ENCODE measurements at regions not wholly inside any gene's neighbourhood (a gene's known extent, or its start where the extent isn't known, plus 50 kb on each side); places are given as distances from the start of the nearest gene placed in this dataset.

DNA sequence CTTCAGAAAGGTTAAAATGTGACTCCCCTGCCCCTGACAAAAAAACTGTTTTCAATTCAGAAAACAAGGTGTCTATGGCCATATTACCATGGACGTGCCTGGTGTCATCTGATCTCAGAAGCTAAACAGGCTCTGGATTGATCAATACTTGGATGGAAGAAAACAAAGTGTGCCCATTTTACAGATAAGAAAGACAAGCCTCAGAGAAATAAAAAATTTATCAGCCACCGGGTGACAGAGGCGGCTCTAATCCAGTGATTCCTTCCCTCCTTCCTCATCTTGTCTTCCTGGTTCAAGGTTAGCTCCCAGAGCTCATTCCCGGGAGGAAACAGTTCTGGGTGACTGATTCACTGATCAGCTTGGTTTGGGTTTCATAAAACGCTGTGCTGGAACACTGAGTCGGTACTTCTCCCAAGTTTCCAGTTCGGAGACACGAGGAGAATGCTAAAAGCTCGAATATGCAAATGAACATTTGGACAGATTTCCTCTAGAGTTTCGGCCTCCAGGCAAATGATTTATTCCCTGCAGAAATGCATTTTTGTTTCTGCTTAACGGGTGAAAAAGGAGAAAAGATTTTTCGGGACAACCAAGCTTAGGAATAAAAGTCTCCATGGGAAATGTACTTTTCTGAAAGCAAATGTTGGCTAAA lies 211.2 kb downstream of the UQCRFS1 start:
- DNase-seq (ENCODE audit: low read depth in 1 of 2, low spot score in 1 of 2) = no peak
- no peak for TF ChIP-seq SPI1 (IDR thresholded peaks at IDR 0.05; ENCODE audit: borderline replicate concordance, low read depth)
- TF ChIP-seq, protein P1, sequence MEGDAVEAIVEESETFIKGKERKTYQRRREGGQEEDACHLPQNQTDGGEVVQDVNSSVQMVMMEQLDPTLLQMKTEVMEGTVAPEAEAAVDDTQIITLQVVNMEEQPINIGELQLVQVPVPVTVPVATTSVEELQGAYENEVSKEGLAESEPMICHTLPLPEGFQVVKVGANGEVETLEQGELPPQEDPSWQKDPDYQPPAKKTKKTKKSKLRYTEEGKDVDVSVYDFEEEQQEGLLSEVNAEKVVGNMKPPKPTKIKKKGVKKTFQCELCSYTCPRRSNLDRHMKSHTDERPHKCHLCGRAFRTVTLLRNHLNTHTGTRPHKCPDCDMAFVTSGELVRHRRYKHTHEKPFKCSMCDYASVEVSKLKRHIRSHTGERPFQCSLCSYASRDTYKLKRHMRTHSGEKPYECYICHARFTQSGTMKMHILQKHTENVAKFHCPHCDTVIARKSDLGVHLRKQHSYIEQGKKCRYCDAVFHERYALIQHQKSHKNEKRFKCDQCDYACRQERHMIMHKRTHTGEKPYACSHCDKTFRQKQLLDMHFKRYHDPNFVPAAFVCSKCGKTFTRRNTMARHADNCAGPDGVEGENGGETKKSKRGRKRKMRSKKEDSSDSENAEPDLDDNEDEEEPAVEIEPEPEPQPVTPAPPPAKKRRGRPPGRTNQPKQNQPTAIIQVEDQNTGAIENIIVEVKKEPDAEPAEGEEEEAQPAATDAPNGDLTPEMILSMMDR (IDR thresholded peaks at IDR 0.05; ENCODE audit: insufficient read depth, low read length) = no peak
- no peak for TF ChIP-seq GABPA (IDR thresholded peaks at IDR 0.05; ENCODE audit: low read depth)
- TF ChIP-seq POLR2AphosphoS5 (IDR thresholded peaks at IDR 0.05; ENCODE audit: low read depth) = no peak
- TF ChIP-seq, protein P2, sequence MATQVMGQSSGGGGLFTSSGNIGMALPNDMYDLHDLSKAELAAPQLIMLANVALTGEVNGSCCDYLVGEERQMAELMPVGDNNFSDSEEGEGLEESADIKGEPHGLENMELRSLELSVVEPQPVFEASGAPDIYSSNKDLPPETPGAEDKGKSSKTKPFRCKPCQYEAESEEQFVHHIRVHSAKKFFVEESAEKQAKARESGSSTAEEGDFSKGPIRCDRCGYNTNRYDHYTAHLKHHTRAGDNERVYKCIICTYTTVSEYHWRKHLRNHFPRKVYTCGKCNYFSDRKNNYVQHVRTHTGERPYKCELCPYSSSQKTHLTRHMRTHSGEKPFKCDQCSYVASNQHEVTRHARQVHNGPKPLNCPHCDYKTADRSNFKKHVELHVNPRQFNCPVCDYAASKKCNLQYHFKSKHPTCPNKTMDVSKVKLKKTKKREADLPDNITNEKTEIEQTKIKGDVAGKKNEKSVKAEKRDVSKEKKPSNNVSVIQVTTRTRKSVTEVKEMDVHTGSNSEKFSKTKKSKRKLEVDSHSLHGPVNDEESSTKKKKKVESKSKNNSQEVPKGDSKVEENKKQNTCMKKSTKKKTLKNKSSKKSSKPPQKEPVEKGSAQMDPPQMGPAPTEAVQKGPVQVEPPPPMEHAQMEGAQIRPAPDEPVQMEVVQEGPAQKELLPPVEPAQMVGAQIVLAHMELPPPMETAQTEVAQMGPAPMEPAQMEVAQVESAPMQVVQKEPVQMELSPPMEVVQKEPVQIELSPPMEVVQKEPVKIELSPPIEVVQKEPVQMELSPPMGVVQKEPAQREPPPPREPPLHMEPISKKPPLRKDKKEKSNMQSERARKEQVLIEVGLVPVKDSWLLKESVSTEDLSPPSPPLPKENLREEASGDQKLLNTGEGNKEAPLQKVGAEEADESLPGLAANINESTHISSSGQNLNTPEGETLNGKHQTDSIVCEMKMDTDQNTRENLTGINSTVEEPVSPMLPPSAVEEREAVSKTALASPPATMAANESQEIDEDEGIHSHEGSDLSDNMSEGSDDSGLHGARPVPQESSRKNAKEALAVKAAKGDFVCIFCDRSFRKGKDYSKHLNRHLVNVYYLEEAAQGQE (IDR thresholded peaks at IDR 0.05; ENCODE audit: insufficient replicate concordance, low read depth) = no peak
- Histone ChIP-seq H3K27me3 (ENCODE audit: insufficient read depth, poor library complexity, severe bottlenecking) (no peaks in the 10 kb centered on the region), H3K27ac (replicated peaks) (no peak overlapping the region), H3K4me3 (replicated peaks; ENCODE audit: insufficient read depth, low read length) (no peak overlapping the region)

DNA sequence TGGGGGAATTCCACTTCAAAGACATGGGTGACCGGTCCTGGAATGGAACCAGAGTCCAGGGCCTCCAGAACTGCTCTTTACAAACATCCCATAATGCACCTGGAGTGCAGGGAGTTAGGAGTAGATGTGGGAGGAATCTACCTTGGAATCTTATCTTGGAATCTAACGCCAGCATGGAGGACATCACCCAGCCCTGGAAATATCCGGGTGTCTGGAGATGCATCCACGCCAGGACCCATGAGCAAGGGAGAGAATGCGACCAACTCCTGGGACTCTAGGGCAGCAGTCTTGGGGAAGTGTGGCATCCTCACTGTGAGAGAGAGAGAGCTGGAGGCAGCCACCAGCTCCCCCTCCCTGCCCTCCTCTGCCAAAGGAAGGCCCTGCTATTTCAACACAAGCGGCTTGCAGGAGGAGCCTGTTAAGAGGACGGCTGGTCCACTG lies 211.8 kb downstream of the UQCRFS1 start:
- DNase-seq (ENCODE audit: low read depth in 1 of 2, low spot score in 1 of 2) = peak in 1 of 2 experiments; percentile 25
- no peak overlapping the region for H3K27ac ChIP-seq (replicated peaks)
- no peaks in the 10 kb centered on the region for H3K27me3 ChIP-seq (ENCODE audit: insufficient read depth, poor library complexity, severe bottlenecking)
- H3K4me3 ChIP-seq (replicated peaks; ENCODE audit: insufficient read depth, low read length) = no peak overlapping the region
- TF ChIP-seq, protein P1 (IDR thresholded peaks at IDR 0.05; ENCODE audit: insufficient read depth, low read length) = no peak
- TF ChIP-seq GABPA (IDR thresholded peaks at IDR 0.05; ENCODE audit: low read depth) = no peak
- no peak for TF ChIP-seq SPI1 (IDR thresholded peaks at IDR 0.05; ENCODE audit: borderline replicate concordance, low read depth)
- TF ChIP-seq, protein P2 (IDR thresholded peaks at IDR 0.05; ENCODE audit: insufficient replicate concordance, low read depth) = no peak

DNA sequence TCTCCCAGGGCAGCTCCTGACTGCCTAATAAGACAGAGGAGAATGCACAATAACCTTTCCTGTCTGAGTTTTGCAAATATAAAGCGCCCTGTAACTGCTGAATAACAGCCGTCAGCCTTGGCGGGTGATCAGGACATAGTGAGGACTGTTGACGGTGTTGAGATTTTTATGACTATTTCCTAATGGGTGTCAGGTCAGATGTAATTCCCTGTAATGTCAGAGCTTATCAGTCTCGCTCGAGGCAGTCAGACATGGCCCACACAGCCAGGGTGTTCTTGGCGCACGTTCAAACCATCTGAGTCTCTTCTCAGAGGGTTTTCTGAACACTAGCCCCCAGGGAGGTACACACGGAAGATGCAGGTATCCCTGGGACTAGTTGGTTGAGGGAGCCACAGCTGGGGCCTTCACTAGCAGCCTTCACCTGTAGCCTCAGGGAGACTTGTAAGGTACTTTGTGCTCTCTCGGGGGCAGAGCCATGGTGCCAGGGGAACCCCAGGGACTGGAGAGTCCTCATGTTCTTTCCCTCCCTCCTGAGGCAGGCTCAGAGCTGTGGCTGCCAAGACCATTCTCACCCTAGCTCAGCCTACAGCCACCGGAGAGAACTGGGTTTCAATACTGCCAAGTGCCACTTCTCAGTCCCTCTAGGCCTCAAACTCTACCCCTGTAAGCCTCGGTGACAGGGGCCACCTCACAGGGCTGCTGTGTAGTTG lies 213.1 kb downstream of the UQCRFS1 start:
- H3K27ac ChIP-seq (replicated peaks) = no peak overlapping the region
- TF ChIP-seq, protein P2 (IDR thresholded peaks at IDR 0.05; ENCODE audit: insufficient replicate concordance, low read depth) = no peak
- TF ChIP-seq SPI1 (IDR thresholded peaks at IDR 0.05; ENCODE audit: borderline replicate concordance, low read depth) = no peak
- TF ChIP-seq, protein P1 (IDR thresholded peaks at IDR 0.05; ENCODE audit: insufficient read depth, low read length) = no peak
- no peak for TF ChIP-seq GABPA (IDR thresholded peaks at IDR 0.05; ENCODE audit: low read depth)
- no peak for TF ChIP-seq POLR2AphosphoS5 (IDR thresholded peaks at IDR 0.05; ENCODE audit: low read depth)
- no peak for DNase-seq (ENCODE audit: low read depth in 1 of 2, low spot score in 1 of 2)
- H3K27me3 ChIP-seq (ENCODE audit: insufficient read depth, poor library complexity, severe bottlenecking) = no peaks in the 10 kb centered on the region
- H3K4me3 ChIP-seq (replicated peaks; ENCODE audit: insufficient read depth, low read length) = no peak overlapping the region
